ENCODE measurements at regions not wholly inside any gene's neighbourhood (a gene's known extent, or its start where the extent isn't known, plus 50 kb on each side); places are given as distances from the start of the nearest gene placed in this dataset.

DNA sequence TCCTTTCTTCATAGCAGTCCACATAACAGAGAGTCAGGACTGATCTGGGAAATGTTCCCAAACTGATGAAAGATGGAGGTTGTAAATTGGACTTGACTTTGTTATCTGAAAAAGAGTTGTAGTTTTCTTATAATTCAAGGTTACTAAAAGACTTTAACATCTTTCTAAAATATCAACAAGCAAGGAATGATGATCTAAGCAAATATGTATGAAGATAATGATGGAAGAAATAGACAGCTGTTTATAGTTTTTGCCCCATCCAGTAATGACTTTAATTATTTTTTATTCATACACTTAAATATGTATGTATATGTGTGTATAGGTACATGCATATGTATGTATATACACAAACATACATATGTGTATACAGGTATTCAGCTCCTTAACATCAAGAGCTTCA, 411.1 kb upstream of the SPOCK3 start:
- intact Hi-C loops (cut with micrococcal nuclease) = no loop called here

DNA sequence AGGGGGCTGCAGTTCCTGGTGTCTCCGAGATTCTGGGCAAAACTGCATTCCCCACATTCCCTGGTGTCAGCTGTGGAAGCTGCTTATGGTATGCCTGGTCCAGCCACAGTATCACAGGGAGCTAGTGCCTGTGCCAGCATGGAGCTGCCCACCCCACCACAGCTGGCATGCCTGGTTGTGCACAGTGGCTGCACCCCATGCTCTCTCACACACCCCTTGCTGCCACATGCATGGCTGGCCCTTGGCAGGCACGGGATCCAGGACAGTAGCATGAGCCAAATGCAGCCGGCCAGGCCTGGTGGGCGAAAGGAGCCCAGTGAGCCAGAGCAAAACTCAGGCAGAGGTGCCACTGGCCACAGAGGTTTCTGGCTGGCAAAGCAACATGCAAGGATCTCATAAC, 418.0 kb upstream of the SPOCK3 start:
- intact Hi-C loops (cut with micrococcal nuclease) = no loop called here

DNA sequence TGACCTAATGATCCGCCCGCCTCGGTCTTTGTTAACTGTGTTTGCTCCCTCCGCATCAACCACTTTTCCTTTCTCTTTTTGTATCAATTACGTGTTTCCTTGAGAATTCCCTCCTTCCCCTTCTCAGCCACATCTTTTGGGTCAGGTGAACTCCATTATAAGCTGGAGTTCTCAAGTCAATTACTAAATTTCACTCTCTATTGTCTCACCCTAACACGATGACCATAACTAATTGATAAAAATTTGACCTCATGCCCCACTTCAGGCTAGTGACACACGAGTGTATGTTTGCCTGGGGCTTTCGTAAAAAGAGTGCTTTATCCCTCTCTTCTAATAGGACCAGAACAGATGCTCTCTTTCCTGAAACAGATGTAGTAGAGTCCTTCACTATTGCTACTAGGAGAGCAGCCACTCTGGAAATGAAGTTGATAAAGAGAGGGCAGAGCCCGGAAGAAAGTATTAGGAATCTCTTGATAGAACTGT, 403.6 kb upstream of the ANXA10 start:
- intact Hi-C loops (cut with micrococcal nuclease) = no loop called here

DNA sequence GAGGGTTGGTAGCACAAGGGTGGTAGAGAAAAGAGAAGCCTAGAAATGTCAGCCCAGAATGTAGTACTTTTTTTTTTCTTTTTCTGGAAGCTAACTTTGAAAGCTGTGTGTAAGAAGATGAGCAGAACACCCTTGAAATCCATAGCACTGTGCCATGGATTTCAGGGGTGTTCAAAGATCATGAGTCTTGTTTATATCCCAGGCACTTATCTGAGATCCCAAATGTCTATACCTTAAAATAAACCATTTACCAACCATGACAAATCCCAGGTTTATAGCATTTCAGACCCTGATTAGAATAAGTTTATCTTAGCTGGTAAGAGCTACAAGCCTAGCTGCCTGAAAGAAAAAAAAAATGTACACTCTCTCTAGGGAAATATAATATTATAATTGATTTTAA, 389.9 kb upstream of the ANXA10 start:
- intact Hi-C loops (cut with micrococcal nuclease) = no loop called here

DNA sequence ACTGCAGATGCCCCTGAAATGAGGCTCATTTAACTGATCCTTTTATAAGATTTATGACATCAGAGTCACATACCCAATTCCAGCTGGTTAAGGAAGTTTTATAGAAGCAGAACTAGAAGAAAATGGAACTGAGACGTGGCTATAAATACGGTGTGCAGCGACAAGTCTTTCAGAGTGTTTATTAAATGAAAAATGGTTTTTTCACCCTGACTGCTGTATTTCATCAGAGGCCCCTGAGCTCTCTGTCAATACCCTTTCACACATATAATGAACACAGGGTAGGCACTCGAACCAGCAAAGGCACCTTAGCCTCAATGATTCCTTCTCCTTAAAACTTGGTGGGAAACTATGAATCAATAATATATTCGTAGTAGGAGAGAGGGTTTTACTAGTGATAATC, 380.8 kb upstream of the ANXA10 start:
- intact Hi-C loops (cut with micrococcal nuclease) = no loop called here

DNA sequence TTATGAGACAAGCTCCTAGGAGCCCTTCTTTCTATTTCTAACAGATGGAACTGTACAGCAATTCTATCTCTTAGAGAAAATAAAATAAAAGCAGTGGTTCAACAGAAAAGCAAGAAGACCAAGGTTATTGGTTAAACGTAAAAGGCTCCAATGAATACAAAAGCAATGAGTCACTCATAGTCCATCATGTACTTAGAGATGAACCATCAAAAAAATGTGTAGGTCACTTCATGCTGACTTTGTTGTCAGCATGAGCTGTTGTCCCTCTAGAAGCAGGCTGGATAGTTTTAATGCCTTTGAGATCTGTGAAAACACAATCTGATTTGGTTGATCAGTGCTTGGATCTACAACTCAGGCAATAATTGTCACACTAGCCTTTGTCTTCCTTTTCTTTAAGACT, 378.6 kb upstream of the ANXA10 start:
- intact Hi-C loops (cut with micrococcal nuclease) = no loop called here

DNA sequence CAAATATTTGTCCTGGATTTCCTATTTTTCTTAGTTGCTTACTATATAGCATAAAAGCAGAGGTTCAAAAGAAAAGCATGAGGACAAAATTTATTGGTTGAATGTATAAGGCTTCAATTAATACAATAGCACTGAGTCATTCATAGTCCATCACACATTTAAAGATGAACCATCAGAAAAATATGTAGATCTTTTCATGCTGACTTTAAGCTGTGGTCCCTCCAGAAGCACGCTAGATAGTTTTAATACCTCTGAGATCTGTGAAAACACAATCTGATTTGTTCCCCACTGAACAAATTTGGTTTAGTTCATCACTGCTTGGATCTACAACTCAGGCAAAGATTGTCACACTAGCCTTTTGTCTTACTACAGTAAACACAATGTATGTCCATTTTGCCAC, 377.2 kb upstream of the ANXA10 start:
- intact Hi-C loops (cut with micrococcal nuclease) = no loop called here

DNA sequence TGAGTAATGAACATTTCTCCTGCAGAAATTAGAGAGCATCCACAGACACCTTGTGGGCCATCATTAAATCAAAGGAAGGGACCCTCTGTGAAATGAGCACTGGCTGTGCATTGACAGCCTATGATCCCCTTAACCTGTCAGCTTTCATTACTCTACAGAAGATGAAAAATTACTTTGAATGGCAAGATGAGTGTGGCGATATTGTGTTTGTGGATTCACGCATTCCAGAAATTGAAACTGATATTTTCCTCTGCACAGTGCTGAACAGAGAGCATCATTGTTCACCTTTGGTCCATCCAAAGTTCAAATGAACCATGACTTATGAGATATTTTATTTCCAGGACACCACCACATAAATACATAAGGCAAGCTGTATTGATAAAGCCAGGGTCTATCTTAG, 374.8 kb upstream of the ANXA10 start:
- intact Hi-C loops (cut with micrococcal nuclease) = no loop called here

DNA sequence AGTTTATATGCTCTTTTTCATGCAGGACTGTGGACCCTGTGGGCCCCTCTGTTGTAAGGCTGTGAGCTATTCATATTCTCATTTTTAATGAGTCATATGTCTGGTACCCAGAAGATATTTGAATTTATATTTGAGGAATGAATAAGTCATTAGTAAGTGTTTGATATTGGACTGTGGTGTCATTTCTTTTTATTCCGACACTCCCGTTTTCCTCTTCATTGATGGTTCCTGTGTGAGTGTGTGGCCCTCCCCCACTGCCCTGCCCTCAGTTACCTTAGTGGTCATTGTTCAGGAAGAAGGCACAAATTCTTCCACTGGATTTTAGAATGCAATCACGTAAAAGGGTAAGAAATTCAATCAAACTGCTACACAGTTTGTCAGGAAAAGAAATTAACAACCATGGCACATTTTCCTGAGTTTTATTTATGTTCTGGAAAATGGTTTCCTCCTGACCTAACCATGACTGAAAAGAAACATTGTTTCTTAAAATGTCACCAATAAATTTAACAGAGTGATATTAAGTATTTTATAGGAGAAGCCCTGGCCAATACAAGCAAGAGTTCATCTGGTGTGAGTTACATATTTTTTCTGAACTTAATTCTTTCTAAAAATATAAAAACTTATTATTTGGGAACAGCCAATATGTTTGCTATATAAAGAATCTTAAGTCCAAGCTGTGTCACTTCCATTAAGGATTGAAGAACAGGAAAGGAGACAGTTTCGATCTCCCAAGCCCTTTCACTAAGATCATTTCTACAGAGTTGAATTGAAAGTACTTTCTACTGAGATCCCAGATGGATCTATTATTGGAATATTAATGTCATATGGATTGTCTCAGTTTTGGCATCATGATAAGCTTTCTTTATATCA, 370.5 kb upstream of the ANXA10 start:
- intact Hi-C loops (cut with micrococcal nuclease) = no loop called here

DNA sequence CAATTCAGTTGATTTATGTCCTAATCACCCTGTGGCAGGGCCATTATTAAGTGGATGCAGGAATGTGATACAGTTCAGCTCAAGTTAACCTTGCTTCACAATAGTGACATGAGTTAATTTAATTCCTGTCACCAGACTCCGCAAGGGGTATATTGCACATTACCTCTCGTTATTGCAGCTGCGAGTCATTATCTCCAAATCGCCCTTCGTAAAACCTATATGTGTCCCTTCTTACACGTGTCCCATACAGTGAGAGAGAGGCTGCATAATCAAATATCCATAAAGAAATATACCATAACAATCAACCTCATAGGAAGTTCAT, 369.9 kb upstream of the ANXA10 start:
- intact Hi-C loops (cut with micrococcal nuclease) = no loop called here

DNA sequence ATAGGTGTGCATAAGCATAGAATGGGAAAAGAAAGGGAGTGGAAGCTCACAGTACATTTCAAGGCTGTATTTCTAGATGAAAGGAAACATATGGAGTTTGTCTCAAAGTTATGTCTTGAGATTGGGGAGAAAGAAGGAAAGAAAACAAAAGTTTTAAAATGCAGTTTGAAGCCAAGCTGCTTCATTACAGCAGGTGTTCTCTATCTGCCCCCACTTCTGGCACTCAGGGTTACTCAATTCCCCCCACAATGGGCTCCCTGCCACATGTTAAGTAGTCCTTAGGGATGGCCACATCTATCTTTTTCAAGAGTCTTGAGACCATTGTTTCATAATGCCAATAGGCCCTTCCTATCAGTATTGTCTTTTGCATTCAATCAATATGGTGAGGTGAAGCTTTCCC, 367.4 kb upstream of the ANXA10 start:
- intact Hi-C loops (cut with micrococcal nuclease) = no loop called here

DNA sequence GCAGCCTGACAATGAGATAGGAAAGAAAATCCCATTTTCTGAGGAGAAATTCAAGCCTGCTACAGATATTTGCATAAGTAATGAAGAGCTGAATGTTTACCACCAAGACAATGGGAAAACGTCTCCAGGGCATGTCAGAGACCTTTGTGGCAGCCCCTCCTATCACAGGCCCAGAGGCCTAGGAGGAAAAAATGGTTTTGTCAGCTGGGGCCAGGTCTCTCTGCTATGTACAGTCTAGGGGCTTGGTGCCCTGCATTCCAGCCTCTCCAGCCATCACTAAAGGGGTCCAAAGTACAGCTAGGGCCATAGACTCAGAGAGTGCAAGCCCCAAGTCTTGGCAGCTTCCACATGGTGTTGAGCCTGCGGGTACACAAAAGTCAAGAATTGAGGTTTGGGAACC, 361.6 kb upstream of the ANXA10 start:
- intact Hi-C loops (cut with micrococcal nuclease) = no loop called here

DNA sequence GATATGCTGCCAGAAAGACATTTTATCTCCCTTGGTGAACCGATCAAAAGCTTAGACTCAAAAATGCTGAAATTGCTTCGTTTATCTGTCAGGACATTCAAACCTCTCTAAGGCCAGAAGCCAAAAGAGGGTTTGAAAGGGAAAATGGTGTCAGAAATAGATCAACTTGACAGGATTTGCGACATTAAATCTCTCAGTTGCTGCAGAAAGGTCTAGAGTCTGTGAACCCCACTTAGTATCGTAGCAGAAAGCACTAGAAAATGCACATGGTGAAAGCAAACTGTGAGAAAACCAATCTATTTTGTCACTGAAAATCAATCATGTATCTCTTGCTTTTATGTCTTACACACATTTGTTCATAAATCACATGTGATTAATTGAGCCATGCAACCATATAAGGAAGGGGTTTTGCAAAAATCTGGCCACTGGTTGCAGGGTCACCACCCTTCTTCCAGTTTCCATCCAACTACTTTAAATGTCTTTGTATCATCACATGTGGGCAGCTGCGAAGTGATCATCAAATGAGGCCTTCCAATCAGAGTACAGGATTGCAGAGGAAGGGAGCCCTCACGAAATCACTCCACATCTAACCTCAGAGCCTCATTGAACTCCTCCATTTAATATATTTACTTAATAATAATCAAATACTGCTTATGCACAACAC, 347.2 kb upstream of the ANXA10 start:
- intact Hi-C loops (cut with micrococcal nuclease) = no loop called here

DNA sequence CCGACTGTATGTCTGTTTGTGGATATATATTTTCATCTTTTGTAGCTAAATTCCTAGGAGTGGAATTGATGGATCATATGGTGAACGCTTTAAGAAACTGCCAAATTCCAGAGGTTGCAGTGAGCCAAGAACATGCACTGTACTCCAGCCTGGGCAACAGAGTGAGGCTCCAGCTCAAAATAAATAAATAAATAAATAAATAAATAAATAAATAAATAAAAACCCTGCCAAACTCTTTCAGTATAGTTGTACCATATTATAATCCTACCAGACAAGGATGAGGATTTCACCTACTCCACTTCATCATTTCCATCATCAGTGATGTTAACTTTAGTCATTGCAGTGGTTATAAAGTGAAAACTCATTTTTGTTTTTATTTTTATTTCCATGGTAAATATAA, 325.1 kb upstream of the ANXA10 start:
- intact Hi-C loops (cut with micrococcal nuclease) = no loop called here

DNA sequence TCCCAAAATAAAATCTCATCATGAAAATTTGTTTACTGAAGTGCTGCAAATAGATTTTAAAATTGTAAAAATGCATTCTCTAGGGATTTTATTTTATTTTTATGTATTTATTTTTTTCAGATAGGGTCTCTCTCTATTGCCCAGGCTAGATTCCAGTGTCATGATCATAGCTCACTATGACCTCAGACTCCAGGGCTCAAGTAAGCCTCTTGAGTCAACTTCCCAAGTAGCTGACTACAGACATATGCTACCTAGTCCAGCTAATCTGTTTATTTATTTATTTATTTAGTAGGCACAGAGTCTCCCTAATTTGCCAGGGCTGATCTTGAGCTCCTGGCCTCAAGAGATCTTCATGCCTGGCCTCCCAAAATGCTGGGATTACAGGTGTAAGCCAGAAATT, 317.7 kb upstream of the ANXA10 start:
- intact Hi-C loops (cut with micrococcal nuclease) = no loop called here

DNA sequence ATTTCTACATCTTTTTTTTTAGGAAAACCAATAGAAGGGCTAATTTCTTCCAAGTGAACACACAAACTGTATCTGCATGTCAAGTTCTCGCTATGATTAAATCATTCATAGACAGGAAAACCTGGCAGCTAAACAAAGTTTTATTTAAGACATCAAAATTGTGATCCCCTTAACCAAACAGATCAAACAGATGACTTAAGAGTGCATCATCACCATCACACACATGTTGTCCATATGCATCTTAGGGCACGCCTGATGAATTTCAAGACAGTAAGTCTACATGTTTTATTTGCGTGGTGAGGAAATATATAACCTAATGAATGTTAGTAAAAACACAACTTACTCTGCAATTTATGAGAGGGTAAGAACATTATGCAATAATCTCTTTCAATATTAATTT, 317.0 kb upstream of the ANXA10 start:
- intact Hi-C loops (cut with micrococcal nuclease) = no loop called here

DNA sequence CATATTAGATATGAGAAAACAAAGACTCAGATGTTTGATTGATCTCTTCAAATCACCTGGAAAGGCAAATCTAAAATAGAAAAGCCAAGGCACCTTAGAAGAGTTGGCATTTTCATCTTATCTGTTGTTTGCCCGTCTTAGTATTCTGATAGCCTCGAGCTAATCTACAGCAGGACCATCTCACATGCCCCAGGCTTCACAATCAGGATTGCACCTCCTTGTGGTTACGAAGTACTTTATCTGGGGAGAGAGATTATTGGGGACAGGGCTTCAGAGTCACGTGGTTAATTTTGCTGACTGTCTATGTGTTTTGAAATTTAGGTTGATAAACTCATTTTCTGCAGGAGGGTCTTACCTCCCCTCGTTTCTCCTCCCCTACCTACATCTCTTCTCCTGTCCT, 313.1 kb upstream of the ANXA10 start:
- intact Hi-C loops (cut with micrococcal nuclease) = no loop called here

DNA sequence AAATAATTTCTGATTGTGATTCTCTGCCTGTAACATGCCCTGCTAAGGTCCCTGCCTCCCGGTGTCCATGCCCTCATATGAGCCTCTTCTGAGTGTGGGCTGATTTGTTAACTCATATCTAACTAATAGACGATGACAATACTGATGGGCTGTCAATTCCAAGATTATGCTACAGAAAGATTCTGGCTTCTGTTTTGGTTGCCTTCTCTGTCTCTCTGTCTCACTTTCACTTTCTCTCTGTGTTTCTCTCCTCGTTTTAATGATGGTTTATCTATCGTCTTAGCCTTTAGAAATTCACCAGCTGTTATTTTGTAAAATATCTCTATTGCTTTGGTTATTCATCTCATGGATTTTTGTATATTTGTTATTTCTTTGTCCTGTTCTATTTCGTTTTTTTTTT, 312.5 kb upstream of the ANXA10 start:
- intact Hi-C loops (cut with micrococcal nuclease) = loop anchor here (10.0 kb wide), 2 partner anchors 735 to 1225 kb away; no protein-coding TSS in a partner anchor

DNA sequence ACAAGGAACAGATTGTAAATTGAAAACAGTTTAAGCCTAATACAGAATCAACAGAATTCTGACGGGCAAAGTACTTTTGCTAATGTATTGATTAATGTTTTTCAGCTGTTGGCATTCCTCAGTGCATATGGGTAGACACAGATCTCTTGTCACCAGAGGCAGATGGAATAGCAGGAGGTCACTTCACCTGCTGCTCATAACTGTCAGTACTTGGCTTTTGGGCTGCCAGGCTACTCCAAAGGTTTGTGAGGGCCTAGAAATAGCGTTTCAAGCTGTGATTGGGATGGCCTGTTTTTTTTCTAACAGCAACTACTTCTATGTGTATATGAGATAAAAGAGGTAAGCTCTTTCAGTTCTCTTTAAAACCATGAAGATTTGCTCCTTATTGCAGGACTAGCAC, 307.5 kb upstream of the ANXA10 start:
- intact Hi-C loops (cut with micrococcal nuclease) = loop anchor here (5.0 to 10.0 kb wide), 5 partner anchors 367 to 1618 kb away; no protein-coding TSS in a partner anchor

DNA sequence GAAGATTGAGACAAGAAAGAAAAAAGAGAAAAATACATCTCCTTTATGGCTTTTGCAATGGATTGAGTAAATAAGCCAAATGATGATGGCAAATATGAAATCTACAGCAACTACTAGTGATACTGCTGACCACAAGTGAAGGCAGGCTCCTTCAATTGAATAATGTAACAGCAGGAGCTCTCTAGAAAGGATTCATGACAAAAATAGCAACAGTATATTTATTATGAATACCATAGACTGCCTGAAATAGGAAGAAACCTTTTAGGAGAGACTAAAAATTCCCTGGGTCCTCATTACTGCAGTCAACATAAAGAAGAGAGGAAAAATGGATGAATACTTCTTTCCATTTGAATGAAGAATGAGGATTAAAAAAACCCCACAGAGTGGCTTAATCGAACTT, 306.8 kb upstream of the ANXA10 start:
- intact Hi-C loops (cut with micrococcal nuclease) = loop anchor here (5.0 to 10.0 kb wide), 5 partner anchors 367 to 1618 kb away; no protein-coding TSS in a partner anchor

DNA sequence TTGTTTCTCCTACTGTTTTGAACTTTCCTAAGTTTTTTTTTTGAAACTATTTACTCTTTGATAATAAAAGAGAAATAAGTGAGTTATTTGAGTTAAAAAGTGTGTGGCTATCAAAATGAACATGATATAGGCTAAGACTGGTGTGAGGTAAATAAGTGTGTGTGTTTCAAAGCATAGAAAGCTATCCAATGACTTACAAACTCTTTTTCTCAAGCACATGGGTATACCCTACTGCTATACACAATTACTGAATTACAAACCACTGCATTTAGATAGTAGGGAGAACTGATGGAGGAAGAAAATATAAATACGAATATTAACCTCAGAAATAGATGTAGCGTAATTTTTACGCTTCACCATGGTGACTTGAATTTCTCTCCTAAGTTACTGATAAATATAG, 305.8 kb upstream of the ANXA10 start:
- intact Hi-C loops (cut with micrococcal nuclease) = loop anchor here (1.0 to 10.0 kb wide), 6 partner anchors 366 to 1619 kb away; no protein-coding TSS in a partner anchor

DNA sequence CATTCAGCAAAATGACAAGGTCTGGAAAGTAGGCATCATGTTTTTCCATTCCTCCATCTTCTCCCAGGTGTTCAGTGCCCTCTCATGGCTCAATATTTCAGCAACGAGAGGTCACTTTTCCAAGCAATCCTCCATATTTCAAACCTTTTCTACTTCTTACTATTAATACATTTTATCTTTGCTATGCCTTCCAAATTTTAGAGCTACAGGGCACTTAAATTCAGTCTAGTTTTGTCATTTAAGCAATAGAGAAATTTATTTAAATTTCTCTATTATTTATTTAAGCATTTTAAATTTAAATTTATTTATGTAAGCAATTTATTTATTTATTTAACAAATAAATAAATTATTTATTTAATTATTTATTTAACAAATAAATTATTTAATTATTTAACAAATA, 305.1 kb upstream of the ANXA10 start:
- intact Hi-C loops (cut with micrococcal nuclease) = loop anchor here (5.0 to 10.0 kb wide), 5 partner anchors 365 to 1620 kb away; no protein-coding TSS in a partner anchor

Measured in T-helper 1 cell treated with Interleukin-12 subunit alpha and Interleukin-12 subunit beta and Interleukin-4 antibody, amounts not matched to agents 30 ng/mL and 1 ng/mL, for 36 hours (primary cell).